ENCODE measurements at regions not wholly inside any gene's neighbourhood (a gene's known extent, or its start where the extent isn't known, plus 50 kb on each side); places are given as distances from the start of the nearest gene placed in this dataset.
A peak's percentile ranks its signal among the peaks of the same experiment; 100 is the strongest.
"Not testable (repeated sequence)": the region's sequence is repeated elsewhere in the genome, so short reads cannot be mapped to it uniquely, and the experiment has no call there.

GRCh38 chr1:148354913-148355308 is 128.2 kb downstream of the PPIAL4G start:
- no peak for DNase-seq

GRCh38 chr1:148354284-148354912 is 128.7 kb downstream of the PPIAL4G start:
- no peak for DNase-seq

- no peak for DNase-seq
Observed at GRCh38 chr1:148353461-148354283, 129.4 kb downstream of the PPIAL4G start.

GRCh38 chr1:148352470-148353053 is 130.5 kb downstream of the PPIAL4G start:
- DNase-seq, result no peak

GRCh38 chr1:148347781-148348180 is 135.3 kb downstream of the PPIAL4G start:
- DNase-seq, result no peak

- not testable (repeated sequence) for DNase-seq
Observed at GRCh38 chr1:148345659-148346151, 137.4 kb downstream of the PPIAL4G start.

GRCh38 chr1:148344651-148345050 is 138.5 kb downstream of the PPIAL4G start:
- DNase-seq, result not testable (repeated sequence)

- DNase-seq, result not testable (repeated sequence)
Observed at GRCh38 chr1:148341729-148342128, 141.4 kb downstream of the PPIAL4G start.

- DNase-seq, result not testable (repeated sequence)
Observed at GRCh38 chr1:148336121-148336918, 146.8 kb downstream of the PPIAL4G start.

GRCh38 chr1:148334339-148335130 is 148.6 kb downstream of the PPIAL4G start:
- peak; percentile 9 for DNase-seq

GRCh38 chr1:148333875-148334338 is 149.2 kb downstream of the PPIAL4G start:
- DNase-seq, result no peak

- DNase-seq, result no peak
Observed at GRCh38 chr1:148328884-148329283, 154.2 kb downstream of the PPIAL4G start.

- not testable (repeated sequence) for DNase-seq
Observed at GRCh38 chr1:148325031-148325430, 158.1 kb downstream of the PPIAL4G start.

GRCh38 chr1:148324465-148324864 is 158.6 kb downstream of the PPIAL4G start:
- not testable (repeated sequence) for DNase-seq

- DNase-seq, result not testable (repeated sequence)
Observed at GRCh38 chr1:148320079-148320478, 163.0 kb downstream of the PPIAL4G start.

- no peak for DNase-seq
Observed at GRCh38 chr1:148318904-148319242, 164.2 kb downstream of the PPIAL4G start.

- DNase-seq, result no peak
Observed at GRCh38 chr1:148318123-148318903, 164.8 kb downstream of the PPIAL4G start.

GRCh38 chr1:148317288-148317985 is 165.4 kb upstream of the NBPF11 start:
- DNase-seq, result no peak

- DNase-seq, result no peak
Observed at GRCh38 chr1:148315071-148315811, 163.2 kb upstream of the NBPF11 start.

GRCh38 chr1:148310807-148311206 is 158.7 kb upstream of the NBPF11 start:
- DNase-seq, result no peak

Measured in COR-L47 (cell line).